HepG2 (cell line): ENCODE measurements at regions not wholly inside any gene's neighbourhood (a gene's known extent, or its start where the extent isn't known, plus 50 kb on each side); places are given as distances from the start of the nearest gene placed in this dataset.

Experiments
- CREB1 ChIP-seq, 2 experiments: fragments of 450-650 bp in 1 of 2; IDR thresholded peaks; 2 replicates each; pipeline ENCODE4 v1.6.1; 2016 to 2017; ENCODE audit warnings: control low read depth in 1 of 2, mild to moderate bottlenecking in 1 of 2, missing compliant biosample characterization in 1 of 2, missing genetic modification characterization in 1 of 2
- KAT7 ChIP-seq: IDR thresholded peaks from 2 replicates; pipeline ENCODE4 v1.6.1; 2018; ENCODE audit warnings: borderline replicate concordance, missing compliant biosample characterization
- MYNN ChIP-seq: sonication (generic); formaldehyde crosslinking; IDR thresholded peaks from 2 replicates; pipeline ENCODE4 v1.4.0; 2020; ENCODE audit warnings: mild to moderate bottlenecking, low read depth, missing genetic modification reagents
- SPEN ChIP-seq: sonication (generic); formaldehyde crosslinking; IDR thresholded peaks from 2 replicates; pipeline ENCODE4 v1.5.1; 2020; ENCODE audit warnings: low read depth, mild to moderate bottlenecking, missing genetic modification reagents
- SSRP1 ChIP-seq: IDR thresholded peaks from 2 replicates; pipeline ENCODE4 v1.6.1; 2016; ENCODE audit warnings: control low read depth
- ZNF121 ChIP-seq: sonication (generic); formaldehyde crosslinking; IDR thresholded peaks from 2 replicates; pipeline ENCODE4 v1.5.0; 2020; ENCODE audit warnings: mild to moderate bottlenecking, missing genetic modification reagents
- ZNF572 ChIP-seq: sonication (generic); formaldehyde crosslinking; IDR thresholded peaks from 2 replicates; pipeline ENCODE4 v1.5.1; 2020; ENCODE audit warnings: mild to moderate bottlenecking, missing genetic modification reagents
- ZNF670 ChIP-seq: sonication (generic); formaldehyde crosslinking; IDR thresholded peaks from 2 replicates; pipeline ENCODE4 v1.8.0; 2022; ENCODE audit warnings: mild to moderate bottlenecking, missing genetic modification reagents, borderline replicate concordance
- ZSCAN30 ChIP-seq: sonication (generic); formaldehyde crosslinking; IDR thresholded peaks from 2 replicates; pipeline ENCODE4 v1.5.0; 2020; ENCODE audit warnings: mild to moderate bottlenecking, missing genetic modification reagents
- TF ChIP-seq, protein P1 (sequence below): sonication (generic); formaldehyde crosslinking; IDR thresholded peaks from 2 replicates; pipeline ENCODE4 v1.5.0; 2020; ENCODE audit warnings: mild to moderate bottlenecking, missing genetic modification reagents, borderline replicate concordance
- TF ChIP-seq, protein P2 (sequence below): sonication (generic); formaldehyde crosslinking; IDR thresholded peaks from 2 replicates; pipeline ENCODE4 v1.8.0; 2022; ENCODE audit warnings: low read depth, missing genetic modification reagents
- TF ChIP-seq, protein P3 (sequence below): sonication (generic); formaldehyde crosslinking; IDR thresholded peaks from 2 replicates; pipeline ENCODE4 v1.4.0; 2020; ENCODE audit warnings: missing genetic modification reagents

DNA sequence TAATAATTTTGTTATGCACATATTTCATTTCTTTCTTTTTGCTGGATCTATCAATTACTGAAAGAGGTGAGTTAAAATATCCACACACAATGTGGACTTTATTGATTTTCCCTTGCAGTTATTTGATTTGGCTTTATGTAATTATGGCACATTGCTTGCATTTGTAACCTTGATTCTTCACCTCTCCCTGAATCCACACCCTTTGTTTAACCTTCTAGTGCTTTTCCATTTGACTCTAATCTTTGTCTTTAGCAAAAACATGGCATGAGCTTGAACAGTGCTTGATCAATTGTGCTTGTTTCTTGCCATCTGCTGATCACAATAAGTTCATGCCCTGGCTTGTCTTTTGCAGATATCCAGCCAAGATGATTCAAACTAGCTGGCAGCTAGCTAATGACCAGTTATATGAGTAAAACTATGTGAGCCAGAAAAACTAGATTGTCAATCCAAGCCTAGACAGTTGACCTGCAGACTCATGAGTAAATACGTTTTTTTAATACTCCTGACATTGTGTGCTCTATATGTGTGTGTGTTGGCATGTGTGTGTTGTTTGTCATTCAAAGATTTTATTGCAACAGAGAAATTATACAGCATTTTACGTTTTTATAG, 899.2 kb downstream of the NCAM2 start:
- no peak for TF ChIP-seq ZNF572 (CRISPR knock-in tag)
- TF ChIP-seq ZNF121 = no peak
- TF ChIP-seq, protein P1, sequence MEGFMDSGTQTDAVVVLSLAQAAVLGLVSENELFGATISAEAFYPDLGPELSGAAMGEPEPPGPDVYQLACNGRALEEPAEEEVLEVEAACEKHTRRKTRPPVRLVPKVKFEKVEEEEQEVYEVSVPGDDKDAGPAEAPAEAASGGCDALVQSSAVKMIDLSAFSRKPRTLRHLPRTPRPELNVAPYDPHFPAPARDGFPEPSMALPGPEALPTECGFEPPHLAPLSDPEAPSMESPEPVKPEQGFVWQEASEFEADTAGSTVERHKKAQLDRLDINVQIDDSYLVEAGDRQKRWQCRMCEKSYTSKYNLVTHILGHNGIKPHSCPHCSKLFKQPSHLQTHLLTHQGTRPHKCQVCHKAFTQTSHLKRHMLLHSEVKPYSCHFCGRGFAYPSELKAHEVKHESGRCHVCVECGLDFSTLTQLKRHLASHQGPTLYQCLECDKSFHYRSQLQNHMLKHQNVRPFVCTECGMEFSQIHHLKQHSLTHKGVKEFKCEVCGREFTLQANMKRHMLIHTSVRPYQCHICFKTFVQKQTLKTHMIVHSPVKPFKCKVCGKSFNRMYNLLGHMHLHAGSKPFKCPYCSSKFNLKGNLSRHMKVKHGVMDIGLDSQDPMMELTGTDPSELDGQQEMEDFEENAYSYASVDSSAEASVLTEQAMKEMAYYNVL (CRISPR knock-in tag) = no peak
- TF ChIP-seq KAT7 (CRISPR knock-in tag) = no peak
- TF ChIP-seq, protein P2, sequence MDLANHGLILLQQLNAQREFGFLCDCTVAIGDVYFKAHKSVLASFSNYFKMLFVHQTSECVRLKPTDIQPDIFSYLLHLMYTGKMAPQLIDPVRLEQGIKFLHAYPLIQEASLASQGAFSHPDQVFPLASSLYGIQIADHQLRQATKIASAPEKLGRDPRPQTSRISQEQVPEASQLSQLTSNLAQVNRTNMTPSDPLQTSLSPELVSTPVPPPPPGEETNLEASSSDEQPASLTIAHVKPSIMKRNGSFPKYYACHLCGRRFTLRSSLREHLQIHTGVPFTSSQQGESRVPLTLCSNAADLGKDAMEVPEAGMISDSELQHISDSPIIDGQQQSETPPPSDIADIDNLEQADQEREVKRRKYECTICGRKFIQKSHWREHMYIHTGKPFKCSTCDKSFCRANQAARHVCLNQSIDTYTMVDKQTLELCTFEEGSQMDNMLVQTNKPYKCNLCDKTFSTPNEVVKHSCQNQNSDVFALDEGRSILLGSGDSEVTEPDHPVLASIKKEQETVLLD (CRISPR knock-in tag) = no peak
- TF ChIP-seq MYNN (CRISPR knock-in tag) = no peak
- TF ChIP-seq CREB1 (IDR thresholded peaks at IDR 0.05) = no peak
- no peak for TF ChIP-seq CREB1 (CRISPR knock-in tag; IDR thresholded peaks at IDR 0.05)
- TF ChIP-seq, protein P3, sequence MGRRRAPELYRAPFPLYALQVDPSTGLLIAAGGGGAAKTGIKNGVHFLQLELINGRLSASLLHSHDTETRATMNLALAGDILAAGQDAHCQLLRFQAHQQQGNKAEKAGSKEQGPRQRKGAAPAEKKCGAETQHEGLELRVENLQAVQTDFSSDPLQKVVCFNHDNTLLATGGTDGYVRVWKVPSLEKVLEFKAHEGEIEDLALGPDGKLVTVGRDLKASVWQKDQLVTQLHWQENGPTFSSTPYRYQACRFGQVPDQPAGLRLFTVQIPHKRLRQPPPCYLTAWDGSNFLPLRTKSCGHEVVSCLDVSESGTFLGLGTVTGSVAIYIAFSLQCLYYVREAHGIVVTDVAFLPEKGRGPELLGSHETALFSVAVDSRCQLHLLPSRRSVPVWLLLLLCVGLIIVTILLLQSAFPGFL (CRISPR knock-in tag) = no peak
- no peak for TF ChIP-seq ZNF670
- no peak for TF ChIP-seq ZSCAN30
- TF ChIP-seq SPEN = no peak
- TF ChIP-seq SSRP1 (CRISPR knock-in tag) = no peak
